ENCODE measurements at regions not wholly inside any gene's neighbourhood (a gene's known extent, or its start where the extent isn't known, plus 50 kb on each side); places are given as distances from the start of the nearest gene placed in this dataset.

- no peak for DNase-seq
These were observed 557.8 kb downstream of the HACE1 start for GRCh38 chr6:104301951-104302350.

- no peak for DNase-seq
These were observed 573.1 kb downstream of the HACE1 start for GRCh38 chr6:104286641-104287040.

DNA sequence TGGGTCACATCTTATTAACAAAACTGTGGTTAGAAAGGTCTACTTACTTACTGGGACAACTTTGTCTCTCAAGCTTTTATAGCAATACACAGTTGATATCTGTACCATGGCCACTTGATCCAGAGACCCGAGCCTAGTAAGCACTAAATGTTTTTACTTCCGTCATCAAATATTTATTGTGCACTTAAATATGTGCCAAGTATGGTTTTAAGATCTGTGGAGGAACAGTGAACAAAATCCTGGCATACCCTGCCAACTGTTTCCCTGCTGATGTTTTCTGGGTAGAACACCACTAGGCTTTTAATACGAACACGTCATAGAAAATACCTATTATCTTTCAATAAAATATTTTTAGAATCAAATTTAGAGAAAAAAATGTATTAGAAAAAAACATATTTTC, 574.8 kb downstream of the HACE1 start:
- DNase-seq: no peak

GRCh38 chr6:104282581-104282980, 577.1 kb downstream of the HACE1 start:
- DNase-seq: no peak

DNA sequence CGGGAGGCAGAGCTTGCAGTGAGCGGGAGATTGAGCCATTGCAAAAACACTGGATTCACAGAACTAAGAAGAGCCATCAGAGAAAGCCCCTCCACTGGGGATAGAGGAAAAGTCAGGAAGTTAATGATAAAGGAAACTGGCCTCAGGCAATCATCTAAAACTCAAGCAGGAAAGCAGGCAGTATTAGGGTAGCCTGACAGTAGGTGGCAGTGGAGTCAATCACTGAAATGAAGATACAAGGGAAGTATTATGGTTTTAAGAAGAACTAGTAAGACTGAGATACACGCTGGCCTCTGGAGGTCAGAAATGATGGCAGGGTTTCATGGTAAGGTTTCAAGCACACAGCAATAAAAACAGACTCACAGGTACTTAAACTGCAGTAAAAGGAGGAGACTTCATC, 578.3 kb downstream of the HACE1 start:
- DNase-seq: no peak

- peak; percentile 15 for DNase-seq
These were observed 591.3 kb downstream of the HACE1 start for GRCh38 chr6:104268389-104268788.

GRCh38 chr6:104266922-104267321, 592.8 kb downstream of the HACE1 start:
- no peak for DNase-seq

DNA sequence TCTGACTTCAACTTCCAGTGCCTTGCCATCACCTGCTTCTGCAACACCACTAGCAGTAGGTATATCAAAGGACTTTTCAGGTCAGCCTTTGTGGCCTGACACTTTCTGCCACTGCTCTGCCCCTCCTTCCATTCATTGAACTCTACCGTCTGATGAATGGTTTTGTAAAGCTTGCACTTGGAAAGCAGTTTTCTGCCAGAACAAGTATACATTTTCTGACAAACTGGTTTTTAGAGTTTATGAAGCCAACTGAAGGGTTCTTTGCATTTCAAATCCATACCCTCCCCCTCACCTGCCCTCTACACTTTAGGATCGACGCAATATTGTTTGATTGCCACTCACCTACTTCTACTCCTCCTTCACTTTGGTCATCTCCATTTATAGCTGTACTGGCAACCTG, 603.1 kb downstream of the HACE1 start:
- peak; percentile 96 for DNase-seq

DNA sequence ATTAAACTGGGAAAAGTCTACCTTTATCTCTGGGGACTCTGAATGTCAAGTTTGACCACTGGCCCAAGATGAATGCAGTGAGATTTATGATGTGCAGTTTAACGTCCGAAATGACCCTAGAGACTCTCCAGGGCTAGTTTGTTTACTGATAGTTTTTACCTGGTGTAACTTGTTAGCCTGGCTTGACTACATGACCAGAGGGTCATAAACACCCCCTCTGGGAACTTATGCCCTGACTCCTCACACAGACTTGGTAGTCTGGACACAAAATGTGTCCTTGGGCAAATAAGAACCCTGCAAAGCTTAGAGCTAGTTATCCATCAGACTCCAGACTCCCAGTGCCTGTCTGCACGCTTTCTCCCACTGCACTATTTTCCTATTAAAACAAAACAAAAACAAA, 606.5 kb downstream of the HACE1 start:
- DNase-seq: no peak

DNA sequence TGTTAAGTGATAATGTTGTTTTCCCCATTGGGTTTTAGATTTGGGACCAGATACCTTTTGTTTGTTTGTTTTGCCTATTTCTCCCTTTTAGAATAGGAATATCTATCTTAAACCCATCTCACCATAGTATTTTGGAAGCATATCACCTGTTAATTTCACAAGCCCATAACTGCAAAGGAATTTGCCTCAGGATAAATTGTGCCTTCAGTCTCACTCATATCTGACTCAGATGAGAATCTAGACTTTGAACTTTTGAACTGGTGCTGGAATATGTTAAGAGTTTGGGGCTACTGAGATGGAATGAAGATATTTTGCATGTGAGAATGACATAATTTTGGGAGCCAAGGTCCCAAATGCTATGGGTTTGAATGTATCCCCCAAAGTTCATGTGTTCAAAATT, 607.4 kb downstream of the HACE1 start:
- no peak for DNase-seq

DNA sequence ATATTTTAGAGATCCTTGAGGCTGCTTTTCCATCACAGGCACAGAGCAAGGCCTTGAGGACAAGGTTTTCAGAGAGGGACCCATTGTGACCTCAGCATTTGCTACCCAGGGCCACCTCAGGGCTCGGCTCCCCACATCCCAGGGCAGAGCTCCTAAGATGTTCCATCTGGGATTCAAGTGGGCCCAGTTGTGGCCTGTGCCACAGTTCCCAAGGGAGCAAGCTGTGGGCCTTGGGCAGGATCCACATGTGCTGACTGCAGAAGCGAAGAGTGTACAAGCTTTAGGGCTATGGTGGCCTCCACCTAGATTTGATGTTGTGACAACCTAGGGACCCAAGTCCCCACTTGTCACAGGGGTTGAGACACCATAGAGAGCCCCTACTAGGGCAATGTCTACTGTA, 608.1 kb downstream of the HACE1 start:
- DNase-seq: no peak

- no peak for DNase-seq
These were observed 618.9 kb downstream of the HACE1 start for GRCh38 chr6:104240865-104241264.

GRCh38 chr6:104239971-104240370, 619.7 kb downstream of the HACE1 start:
- DNase-seq: no peak

GRCh38 chr6:104229057-104229456, 630.7 kb downstream of the HACE1 start:
- peak; percentile 86 for DNase-seq

- DNase-seq: peak; percentile 10
These were observed 632.2 kb downstream of the HACE1 start for GRCh38 chr6:104227508-104227907.

GRCh38 chr6:104226790-104227446, 632.8 kb downstream of the HACE1 start:
- DNase-seq: peak; percentile 68

DNA sequence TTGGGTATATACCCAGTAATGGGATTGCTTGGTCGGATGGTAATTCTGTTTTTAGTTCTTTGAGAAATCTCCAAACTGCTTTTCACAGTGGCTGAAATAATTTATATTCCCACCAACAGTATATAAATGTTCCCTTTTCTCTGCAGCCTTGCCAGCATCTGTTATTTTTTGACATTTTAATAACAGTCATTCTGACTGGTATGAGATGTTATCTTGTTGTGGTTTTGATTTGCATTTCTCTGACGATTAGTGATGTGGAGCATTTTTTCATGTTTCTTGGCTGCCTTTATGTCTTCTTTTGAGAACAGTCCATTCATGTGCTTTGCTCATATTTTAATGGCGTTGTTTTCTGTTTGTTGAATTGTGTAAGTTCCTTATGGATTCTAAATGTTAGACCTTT, 641.6 kb downstream of the HACE1 start:
- no peak for DNase-seq

- no peak for DNase-seq
These were observed 644.8 kb downstream of the HACE1 start for GRCh38 chr6:104214901-104215300.

DNA sequence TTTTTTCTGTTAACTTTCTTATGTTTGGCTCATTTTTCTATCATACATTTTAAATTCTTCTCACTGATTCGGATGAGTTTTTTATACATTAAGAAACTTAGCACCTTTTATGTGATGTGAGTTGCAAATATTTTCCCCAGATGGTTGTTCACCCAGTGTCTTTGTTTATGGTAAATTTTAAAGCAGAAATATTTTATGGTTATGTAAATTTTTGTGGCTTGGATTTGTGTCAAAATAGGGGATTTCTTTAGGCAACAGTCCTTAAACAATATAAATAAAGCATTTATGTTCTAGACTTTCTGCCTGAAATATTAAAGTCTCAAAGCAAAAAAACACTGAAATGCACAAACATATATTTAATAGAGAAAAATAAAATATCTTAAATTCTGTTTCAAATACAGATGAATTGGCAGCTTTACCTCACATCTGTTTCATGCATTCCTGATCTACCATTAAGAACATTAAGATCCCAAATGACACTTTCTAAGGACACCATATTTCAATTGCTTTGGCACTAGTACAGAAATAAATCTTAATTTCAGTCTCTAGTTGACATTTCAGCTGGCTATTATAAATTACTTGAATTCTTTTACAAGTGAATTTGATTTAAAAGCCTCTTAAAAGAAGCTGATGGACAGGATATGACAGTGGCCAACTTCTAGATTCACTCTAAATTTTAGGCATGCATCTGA, 646.6 kb downstream of the HACE1 start:
- DNase-seq: no peak

DNA sequence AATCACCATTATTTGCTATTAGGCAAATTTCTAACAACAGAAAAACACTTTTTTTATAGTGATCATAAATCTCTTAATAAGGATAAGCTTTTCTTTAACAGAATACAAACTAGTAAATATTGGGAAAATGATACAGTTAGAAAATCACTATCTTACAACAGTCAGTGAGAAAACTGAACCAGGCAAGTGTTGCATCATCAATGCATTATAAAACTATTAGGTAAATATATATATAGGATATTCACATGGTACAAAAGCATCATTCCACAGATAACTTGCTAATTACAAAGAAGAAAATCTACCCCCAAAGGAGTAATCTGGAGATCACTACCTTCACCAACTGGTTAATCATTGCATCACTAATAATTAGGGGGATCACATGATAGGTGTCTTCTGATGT, 652.1 kb downstream of the HACE1 start:
- DNase-seq: no peak

- DNase-seq: no peak
These were observed 658.2 kb downstream of the HACE1 start for GRCh38 chr6:104201557-104201956.

- no peak for DNase-seq
These were observed 672.1 kb downstream of the HACE1 start for GRCh38 chr6:104187616-104188015.

DNA sequence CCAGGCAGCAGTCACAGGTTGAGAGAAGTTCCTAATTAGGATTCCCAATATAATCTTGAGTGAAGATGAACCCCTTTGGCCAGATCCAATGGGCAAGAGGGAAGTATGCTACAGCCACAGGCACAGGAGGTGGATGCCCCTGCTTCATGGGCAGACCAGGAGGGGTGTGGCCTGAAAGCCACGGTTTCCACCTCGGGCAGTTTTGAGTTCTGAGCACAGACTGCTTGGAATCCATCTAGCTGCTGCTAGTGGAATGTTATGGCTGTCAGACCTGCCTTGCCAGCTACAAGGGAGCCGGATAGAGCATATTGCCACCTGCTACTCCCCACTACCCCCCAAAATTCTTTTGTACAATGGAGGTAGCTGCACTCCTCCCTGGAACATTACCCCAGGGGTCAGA, 672.9 kb downstream of the HACE1 start:
- DNase-seq: no peak

- DNase-seq: no peak
These were observed 675.8 kb downstream of the HACE1 start for GRCh38 chr6:104183816-104184435.
